ENCODE measurements at regions not wholly inside any gene's neighbourhood (a gene's known extent, or its start where the extent isn't known, plus 50 kb on each side); places are given as distances from the start of the nearest gene placed in this dataset.

GRCh38 chr13:44321961-44322360 is 51.7 kb upstream of the SERP2 start:
- no peak for TF ChIP-seq GATA2 (IDR thresholded peaks at IDR 0.05; ENCODE audit: low read depth, low read length)
- no peak for TF ChIP-seq GATA3 (IDR thresholded peaks at IDR 0.05; ENCODE audit: low read depth, low read length)
